ENCODE measurements at regions not wholly inside any gene's neighbourhood (a gene's known extent, or its start where the extent isn't known, plus 50 kb on each side); places are given as distances from the start of the nearest gene placed in this dataset.

GRCh38 chr1:5526822-5527551 is 465.2 kb downstream of the NPHP4 start:
- DNase-seq (ENCODE audit: low spot score) = no peak
- in situ Hi-C loops (cut with HindIII; ENCODE audit: low sequenced_read_pairs) = no loop called here

- in situ Hi-C loops (cut with HindIII; ENCODE audit: low sequenced_read_pairs) = no loop called here
- no peak for DNase-seq (ENCODE audit: low spot score)
Measured at GRCh38 chr1:5526385-5526750, 465.9 kb downstream of the NPHP4 start.

- in situ Hi-C loops (cut with HindIII; ENCODE audit: low sequenced_read_pairs) = no loop called here
- DNase-seq (ENCODE audit: low spot score) = no peak
Measured at GRCh38 chr1:5525597-5526384, 466.4 kb downstream of the NPHP4 start.

GRCh38 chr1:5522531-5523145 is 469.6 kb downstream of the NPHP4 start:
- DNase-seq (ENCODE audit: low spot score) = no peak
- in situ Hi-C loops (cut with HindIII; ENCODE audit: low sequenced_read_pairs) = no loop called here

GRCh38 chr1:5519366-5520135 is 472.7 kb downstream of the NPHP4 start:
- no peak for DNase-seq (ENCODE audit: low spot score)
- in situ Hi-C loops (cut with HindIII; ENCODE audit: low sequenced_read_pairs) = no loop called here

GRCh38 chr1:5516756-5517155 is 475.5 kb downstream of the NPHP4 start:
- in situ Hi-C loops (cut with HindIII; ENCODE audit: low sequenced_read_pairs) = no loop called here
- no peak for DNase-seq (ENCODE audit: low spot score)

GRCh38 chr1:5515501-5515900 is 476.7 kb downstream of the NPHP4 start:
- in situ Hi-C loops (cut with HindIII; ENCODE audit: low sequenced_read_pairs) = no loop called here
- DNase-seq (ENCODE audit: low spot score) = no peak

- in situ Hi-C loops (cut with HindIII; ENCODE audit: low sequenced_read_pairs) = no loop called here
- peak; percentile 61 for DNase-seq (ENCODE audit: low spot score)
Measured at GRCh38 chr1:5514527-5515183, 477.6 kb downstream of the NPHP4 start.

GRCh38 chr1:5513846-5514526 is 478.2 kb downstream of the NPHP4 start:
- in situ Hi-C loops (cut with HindIII; ENCODE audit: low sequenced_read_pairs) = no loop called here
- no peak for DNase-seq (ENCODE audit: low spot score)

GRCh38 chr1:5513179-5513578 is 479.0 kb downstream of the NPHP4 start:
- DNase-seq (ENCODE audit: low spot score) = no peak
- in situ Hi-C loops (cut with HindIII; ENCODE audit: low sequenced_read_pairs) = no loop called here

- DNase-seq (ENCODE audit: low spot score) = no peak
- in situ Hi-C loops (cut with HindIII; ENCODE audit: low sequenced_read_pairs) = no loop called here
Measured at GRCh38 chr1:5511381-5512097, 480.7 kb downstream of the NPHP4 start.

- in situ Hi-C loops (cut with HindIII; ENCODE audit: low sequenced_read_pairs) = no loop called here
- DNase-seq (ENCODE audit: low spot score) = peak; percentile 53
Measured at GRCh38 chr1:5509664-5510452, 482.4 kb downstream of the NPHP4 start.

- DNase-seq (ENCODE audit: low spot score) = no peak
- in situ Hi-C loops (cut with HindIII; ENCODE audit: low sequenced_read_pairs) = no loop called here
Measured at GRCh38 chr1:5508669-5509330, 483.4 kb downstream of the NPHP4 start.

- DNase-seq (ENCODE audit: low spot score) = no peak
- in situ Hi-C loops (cut with HindIII; ENCODE audit: low sequenced_read_pairs) = no loop called here
Measured at GRCh38 chr1:5507340-5507739, 484.9 kb downstream of the NPHP4 start.

- in situ Hi-C loops (cut with HindIII; ENCODE audit: low sequenced_read_pairs) = no loop called here
- no peak for DNase-seq (ENCODE audit: low spot score)
Measured at GRCh38 chr1:5506634-5507033, 485.6 kb downstream of the NPHP4 start.

- in situ Hi-C loops (cut with HindIII; ENCODE audit: low sequenced_read_pairs) = no loop called here
- no peak for DNase-seq (ENCODE audit: low spot score)
Measured at GRCh38 chr1:5505944-5506343, 486.3 kb downstream of the NPHP4 start.

- no peak for DNase-seq (ENCODE audit: low spot score)
- in situ Hi-C loops (cut with HindIII; ENCODE audit: low sequenced_read_pairs) = no loop called here
Measured at GRCh38 chr1:5504364-5504740, 487.9 kb downstream of the NPHP4 start.

Data from G401 (cell line).